GM23338 (cell line): ENCODE measurements at regions not wholly inside any gene's neighbourhood (a gene's known extent, or its start where the extent isn't known, plus 50 kb on each side); places are given as distances from the start of the nearest gene placed in this dataset.

Experiments used
- ATAC-seq: fragments of 200-7000 bp; cut with Tn5 transposase; 3 replicates; pipeline ENCODE4 v1.9.1; 2020
- DNase-seq: peaks from one replicate; pipeline ENCODE4 v3.0.0-alpha.2; 2015; ENCODE audit warnings: low spot score
- H2AFZ ChIP-seq: fragments of 200-600 bp; sonication (generic); 2 replicates; pipeline ENCODE4 v1.8.0; 2016; ENCODE audit warnings: antibody characterized with exemption, mild to moderate bottlenecking, moderate library complexity
- H3F3A ChIP-seq: fragments of 200-600 bp; sonication (generic); replicated peaks from 2 replicates; pipeline ENCODE4 v1.8.0; 2017; ENCODE audit warnings: antibody characterized with exemption, mixed run types, low read depth
- H3K27ac ChIP-seq: fragments of 200-600 bp; sonication (generic); 2 replicates; pipeline ENCODE4 v1.6.1; 2016; ENCODE audit warnings: low read depth
- H3K27me3 ChIP-seq: fragments of 200-600 bp; sonication (generic); 2 replicates; pipeline ENCODE4 v1.8.0; 2016; ENCODE audit warnings: mild to moderate bottlenecking, mixed run types, moderate library complexity; ENCODE audit not compliant: insufficient read depth
- H3K36me3 ChIP-seq: fragments of 200-600 bp; sonication (generic); 2 replicates; pipeline ENCODE4 v1.8.0; 2016; ENCODE audit warnings: mild to moderate bottlenecking; ENCODE audit not compliant: insufficient read depth
- H3K4me1 ChIP-seq: fragments of 200-600 bp; sonication (generic); 2 replicates; pipeline ENCODE4 v1.8.0; 2016; ENCODE audit warnings: mild to moderate bottlenecking, moderate library complexity; ENCODE audit not compliant: insufficient read depth
- H3K4me2 ChIP-seq: fragments of 200-600 bp; sonication (generic); 2 replicates; pipeline ENCODE4 v1.7.1; 2017; ENCODE audit warnings: mixed run types
- H3K4me3 ChIP-seq: fragments of 200-600 bp; sonication (generic); 2 replicates; pipeline ENCODE4 v1.6.1; 2016; ENCODE audit warnings: mixed run types
- H3K79me2 ChIP-seq: fragments of 200-600 bp; sonication (generic); replicated peaks from 2 replicates; pipeline ENCODE4 v1.8.0; 2017; ENCODE audit warnings: mild to moderate bottlenecking; ENCODE audit not compliant: insufficient read depth
- H3K9me2 ChIP-seq: fragments of 200-600 bp; sonication (generic); 2 replicates; pipeline ENCODE4 v1.8.0; 2017; ENCODE audit not compliant: insufficient read depth
- H4K20me1 ChIP-seq: fragments of 200-600 bp; sonication (generic); replicated peaks from 2 replicates; pipeline ENCODE4 v1.8.0; 2017; ENCODE audit warnings: mild to moderate bottlenecking; ENCODE audit not compliant: insufficient read depth
- H3K27ac Mint-ChIP-seq: 2 replicates; pipeline ENCODE4 v1.8.0; 2020; ENCODE audit warnings: inconsistent platforms, mild to moderate bottlenecking, moderate library complexity, mixed read lengths
- H3K27me3 Mint-ChIP-seq: 3 replicates; pipeline ENCODE4 v1.8.0; 2022; ENCODE audit warnings: low read depth, mild to moderate bottlenecking, moderate library complexity, mixed read lengths, inconsistent platforms; ENCODE audit not compliant: insufficient read depth, poor library complexity
- H3K36me3 Mint-ChIP-seq: 3 replicates; pipeline ENCODE4 v1.8.0; 2021; ENCODE audit warnings: low read depth, mild to moderate bottlenecking, inconsistent platforms, moderate library complexity, mixed read lengths
- H3K4me1 Mint-ChIP-seq: 3 replicates; pipeline ENCODE4 v1.8.0; 2020; ENCODE audit warnings: mild to moderate bottlenecking, inconsistent platforms, mixed read lengths
- H3K4me3 Mint-ChIP-seq: 3 replicates; pipeline ENCODE4 v1.8.0; 2021; ENCODE audit warnings: moderate library complexity, mild to moderate bottlenecking, inconsistent platforms, mixed read lengths
- H3K9me3 Mint-ChIP-seq: 3 replicates; pipeline ENCODE4 v1.8.0; 2020; ENCODE audit warnings: moderate library complexity, mild to moderate bottlenecking, inconsistent platforms, mixed read lengths
- CREB1 ChIP-seq: fragments of 250-450 bp; sonication (Bioruptor Pico); IDR thresholded peaks from 2 replicates; pipeline ENCODE4 v1.5.0; 2020; ENCODE audit warnings: low read depth, mild to moderate bottlenecking, moderate library complexity
- ETS1 ChIP-seq: IDR thresholded peaks from 2 replicates; pipeline ENCODE4 v1.6.1; 2016; ENCODE audit warnings: antibody characterized with exemption
- EZH2phosphoT487 ChIP-seq: fragments of 200-600 bp; sonication (generic); IDR thresholded peaks from one replicate; pipeline ENCODE4 v1.8.1; 2018; ENCODE audit warnings: antibody characterized with exemption; ENCODE audit not compliant: unreplicated experiment
- JUNB ChIP-seq: IDR thresholded peaks from one replicate; pipeline ENCODE4 v1.6.1; 2016; ENCODE audit warnings: antibody characterized with exemption; ENCODE audit not compliant: unreplicated experiment
- NANOG ChIP-seq: IDR thresholded peaks from 2 replicates; pipeline ENCODE4 v1.6.1; 2016; ENCODE audit warnings: antibody characterized with exemption, borderline replicate concordance
- REST ChIP-seq: IDR thresholded peaks from one replicate; pipeline ENCODE4 v1.6.1; 2018; ENCODE audit warnings: antibody characterized with exemption; ENCODE audit not compliant: unreplicated experiment
- STAT1 ChIP-seq: IDR thresholded peaks from one replicate; pipeline ENCODE4 v1.6.1; 2016; ENCODE audit warnings: antibody characterized with exemption; ENCODE audit not compliant: unreplicated experiment
- ZNF114 ChIP-seq: fragments of 250-450 bp; sonication (Bioruptor Pico); IDR thresholded peaks from 2 replicates; pipeline ENCODE4 v1.5.0; 2020; ENCODE audit warnings: mild to moderate bottlenecking, moderate library complexity
- ZNF331 ChIP-seq: fragments of 250-450 bp; sonication (Bioruptor Pico); IDR thresholded peaks from 2 replicates; pipeline ENCODE4 v1.5.0; 2020; ENCODE audit warnings: low read depth, mild to moderate bottlenecking, moderate library complexity
- ZNF462 ChIP-seq: fragments of 250-450 bp; sonication (Bioruptor Pico); IDR thresholded peaks from 2 replicates; pipeline ENCODE4 v1.5.0; 2020; ENCODE audit warnings: mild to moderate bottlenecking, moderate library complexity

GRCh38 chr1:79903321-79903720 lies 896.8 kb upstream of the ADGRL4 start:
- Mint-ChIP-seq H3K4me1 (no peaks in the 10 kb centered on the region), H3K36me3 (peaks cover 25% of the 10 kb centered on the region), H3K4me3 (no peak overlapping the region), H3K27me3 (peaks cover 1% of the 10 kb centered on the region), H3K27ac (no peak overlapping the region), H3K9me3 (peaks cover 28% of the 10 kb centered on the region)
- H3K4me1 ChIP-seq: peaks cover 4% of the 10 kb centered on the region
- no peaks in the 10 kb centered on the region for H3K27me3 ChIP-seq
- H3K36me3 ChIP-seq: no peaks in the 10 kb centered on the region
- H3K4me3 ChIP-seq: no peak overlapping the region
- no peak overlapping the region for H2AFZ ChIP-seq
- H3K27ac ChIP-seq: no peak overlapping the region
- no peaks in the 10 kb centered on the region for H3K79me2 ChIP-seq
- H3K9me2 ChIP-seq: peaks cover 4% of the 10 kb centered on the region; the same call in 1 of the 2 replicates
- H3F3A ChIP-seq: no peaks in the 10 kb centered on the region
- TF ChIP-seq NANOG (no peak), STAT1 (no peak), EZH2phosphoT487 (no peak), CREB1 (no peak), ETS1 (no peak), ZNF462 (CRISPR knock-in tag) (no peak), ZNF114 (CRISPR knock-in tag) (no peak), REST (no peak), JUNB (no peak), ZNF331 (CRISPR knock-in tag) (no peak)
- DNase-seq (no peak), ATAC-seq (no peak)
- H4K20me1 ChIP-seq: no peaks in the 10 kb centered on the region
- no peak overlapping the region for H3K4me2 ChIP-seq
